ENCODE measurements at regions not wholly inside any gene's neighbourhood (a gene's known extent, or its start where the extent isn't known, plus 50 kb on each side); places are given as distances from the start of the nearest gene placed in this dataset.

DNA sequence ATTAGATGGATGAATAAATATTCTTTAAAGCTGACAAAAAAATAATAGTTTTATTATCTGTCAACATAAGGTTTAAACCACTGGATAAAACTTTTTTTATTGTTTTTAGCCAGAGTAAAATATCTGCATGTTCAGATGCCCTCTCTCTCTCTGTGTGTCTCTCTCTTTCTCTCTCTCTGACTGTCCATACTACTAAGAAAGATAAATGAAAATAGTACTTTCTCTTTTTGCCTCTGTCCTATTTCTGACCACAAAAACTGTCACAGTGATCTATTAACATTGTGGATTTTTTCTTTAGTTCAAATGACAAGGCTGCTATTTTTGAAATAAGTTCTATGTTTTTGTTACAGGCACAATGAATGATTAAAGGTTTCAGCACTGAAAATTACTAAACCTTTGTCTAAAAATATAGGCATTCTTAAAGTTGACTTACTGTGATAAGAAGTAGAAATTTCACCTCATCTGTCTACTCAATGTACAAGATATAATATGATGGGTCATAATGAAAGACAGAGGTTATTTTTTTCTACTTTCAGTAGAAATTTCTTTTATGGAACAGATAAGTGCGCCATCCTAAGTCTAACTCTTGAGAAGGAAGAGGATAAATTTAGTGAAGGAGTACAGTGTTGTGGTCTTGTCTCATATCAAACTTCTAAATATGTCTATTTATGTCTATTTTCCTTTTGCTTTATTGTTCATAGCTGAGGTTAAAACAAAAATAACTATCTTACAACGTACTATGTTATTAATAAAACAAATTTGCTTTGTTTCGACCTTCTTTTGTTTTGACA, 341.9 kb upstream of the EYS start:
- no peak for FAIRE-seq
- no peak for TF ChIP-seq SPI1 (IDR thresholded peaks at IDR 0.05; ENCODE audit: low read depth, low read length)
- no peak for TF ChIP-seq PAX5 (IDR thresholded peaks at IDR 0.05; ENCODE audit: insufficient read depth, low read length, severe bottlenecking)
- TF ChIP-seq POLR2A (IDR thresholded peaks at IDR 0.05; ENCODE audit: low read depth, low read length), result no peak
- no peak for TF ChIP-seq TAF1 (IDR thresholded peaks at IDR 0.05; ENCODE audit: low read depth, low read length)
- no peak for TF ChIP-seq POU2F2 (IDR thresholded peaks at IDR 0.05; ENCODE audit: low read depth, low read length)
- TF ChIP-seq POLR2AphosphoS5 (IDR thresholded peaks at IDR 0.05; ENCODE audit: low read depth, low read length), result no peak
- no peak for DNase-seq (ENCODE audit: insufficient read length, low spot score)

DNA sequence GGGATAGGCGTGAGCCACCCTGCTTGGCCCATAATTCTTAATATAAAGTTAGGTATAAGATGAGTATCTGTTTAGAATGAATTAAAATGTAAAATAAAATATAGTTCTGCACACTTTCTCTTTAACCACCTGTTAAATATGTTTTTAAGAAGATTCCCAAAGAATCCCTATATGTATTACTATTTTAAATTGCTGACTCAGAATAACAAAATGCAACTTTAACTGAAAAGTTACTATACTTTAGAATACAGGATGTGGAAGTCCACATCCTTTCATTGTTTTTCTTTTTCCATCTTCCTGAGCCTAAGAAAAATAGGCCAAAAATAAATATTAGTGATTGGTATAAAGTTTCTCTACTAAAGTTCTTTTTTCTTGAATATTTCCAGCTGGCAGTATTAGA, 325.6 kb upstream of the EYS start:
- DNase-seq (ENCODE audit: insufficient read length, low spot score), result no peak
- FAIRE-seq, result no peak
- TF ChIP-seq PAX5 (IDR thresholded peaks at IDR 0.05; ENCODE audit: insufficient read depth, low read length, severe bottlenecking) (no peak), POU2F2 (IDR thresholded peaks at IDR 0.05; ENCODE audit: low read depth, low read length) (no peak), TAF1 (IDR thresholded peaks at IDR 0.05; ENCODE audit: low read depth, low read length) (no peak), SPI1 (IDR thresholded peaks at IDR 0.05; ENCODE audit: low read depth, low read length) (no peak), POLR2AphosphoS5 (IDR thresholded peaks at IDR 0.05; ENCODE audit: low read depth, low read length) (no peak), POLR2A (IDR thresholded peaks at IDR 0.05; ENCODE audit: low read depth, low read length) (no peak)

DNA sequence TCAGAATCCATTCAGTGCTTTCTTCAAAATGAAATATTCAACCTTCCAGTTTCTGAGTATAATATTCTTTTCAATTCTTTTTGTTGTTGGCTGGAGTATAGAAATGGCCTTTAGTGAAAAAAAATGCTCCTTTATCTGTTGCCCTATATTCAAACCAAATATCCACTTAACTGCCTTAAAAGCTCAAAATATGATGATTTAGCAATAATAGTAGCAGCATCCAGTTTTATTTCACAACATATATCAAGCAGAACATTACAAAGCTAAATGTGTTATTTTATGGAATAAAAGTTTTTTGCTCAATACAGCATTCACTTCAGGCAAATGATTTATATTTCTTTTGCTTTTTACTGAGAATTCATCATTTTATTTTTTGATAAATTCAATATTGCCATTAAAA, 322.4 kb upstream of the EYS start:
- TF ChIP-seq POLR2A (IDR thresholded peaks at IDR 0.05; ENCODE audit: low read depth, low read length), result no peak
- TF ChIP-seq SPI1 (IDR thresholded peaks at IDR 0.05; ENCODE audit: low read depth, low read length), result no peak
- TF ChIP-seq POU2F2 (IDR thresholded peaks at IDR 0.05; ENCODE audit: low read depth, low read length), result no peak
- no peak for TF ChIP-seq TAF1 (IDR thresholded peaks at IDR 0.05; ENCODE audit: low read depth, low read length)
- no peak for TF ChIP-seq PAX5 (IDR thresholded peaks at IDR 0.05; ENCODE audit: insufficient read depth, low read length, severe bottlenecking)
- TF ChIP-seq POLR2AphosphoS5 (IDR thresholded peaks at IDR 0.05; ENCODE audit: low read depth, low read length), result no peak
- FAIRE-seq (no peak), DNase-seq (ENCODE audit: insufficient read length, low spot score) (no peak)

DNA sequence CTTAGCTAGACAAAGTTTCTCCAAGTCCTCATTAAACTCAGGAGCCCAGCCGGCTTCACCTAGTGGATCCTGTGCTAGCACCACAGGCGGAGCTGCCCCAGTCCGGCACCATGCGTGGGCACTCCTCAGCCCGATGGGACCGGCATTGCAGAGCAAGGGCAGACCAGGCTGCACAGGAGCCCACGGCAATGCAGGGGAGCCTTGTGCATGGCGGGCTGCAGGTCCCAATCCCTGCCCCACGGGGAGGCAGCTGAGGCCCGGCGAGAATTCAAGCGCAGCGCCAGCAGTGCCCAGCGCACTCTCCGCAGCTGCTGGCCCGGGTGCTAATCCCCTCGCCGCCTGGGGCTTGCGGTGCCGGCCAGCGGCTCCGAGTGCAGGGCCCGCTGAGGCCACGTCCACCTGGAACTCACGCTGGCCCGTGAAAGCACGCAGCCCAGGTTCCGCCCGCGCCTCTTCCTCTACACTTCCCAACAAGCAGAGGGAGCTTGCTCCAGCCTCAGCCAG, 292.3 kb upstream of the EYS start:
- FAIRE-seq (no peak), DNase-seq (ENCODE audit: insufficient read length, low spot score) (no peak)
- TF ChIP-seq PAX5 (IDR thresholded peaks at IDR 0.05; ENCODE audit: insufficient read depth, low read length, severe bottlenecking), result no peak
- no peak for TF ChIP-seq SPI1 (IDR thresholded peaks at IDR 0.05; ENCODE audit: low read depth, low read length)

DNA sequence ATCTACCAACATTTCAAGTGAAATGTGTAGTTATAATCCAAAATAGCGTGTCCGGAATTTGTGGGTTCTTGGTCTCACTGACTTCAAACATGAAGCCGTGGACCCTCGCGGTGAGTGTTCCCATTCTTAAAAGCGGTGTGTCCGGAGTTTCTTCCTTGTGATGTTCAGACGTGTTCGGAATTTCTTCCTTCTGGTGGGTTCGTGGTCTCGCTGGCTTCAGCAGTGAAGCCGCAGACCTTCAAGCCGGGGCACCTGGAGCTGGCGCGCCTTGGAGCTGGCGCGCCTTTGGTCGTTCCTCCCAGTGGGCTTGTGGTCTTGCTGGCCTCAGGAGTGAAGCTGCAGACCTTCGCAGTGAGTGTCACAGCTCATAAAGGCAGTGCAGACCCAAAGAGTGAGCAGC, 291.5 kb upstream of the EYS start:
- no peak for FAIRE-seq
- TF ChIP-seq TAF1 (IDR thresholded peaks at IDR 0.05; ENCODE audit: low read depth, low read length) (no peak), PAX5 (IDR thresholded peaks at IDR 0.05; ENCODE audit: insufficient read depth, low read length, severe bottlenecking) (no peak), POLR2AphosphoS5 (IDR thresholded peaks at IDR 0.05; ENCODE audit: low read depth, low read length) (no peak), POU2F2 (IDR thresholded peaks at IDR 0.05; ENCODE audit: low read depth, low read length) (no peak), POLR2A (IDR thresholded peaks at IDR 0.05; ENCODE audit: low read depth, low read length) (no peak), SPI1 (IDR thresholded peaks at IDR 0.05; ENCODE audit: low read depth, low read length) (no peak)
- no peak for DNase-seq (ENCODE audit: insufficient read length, low spot score)

DNA sequence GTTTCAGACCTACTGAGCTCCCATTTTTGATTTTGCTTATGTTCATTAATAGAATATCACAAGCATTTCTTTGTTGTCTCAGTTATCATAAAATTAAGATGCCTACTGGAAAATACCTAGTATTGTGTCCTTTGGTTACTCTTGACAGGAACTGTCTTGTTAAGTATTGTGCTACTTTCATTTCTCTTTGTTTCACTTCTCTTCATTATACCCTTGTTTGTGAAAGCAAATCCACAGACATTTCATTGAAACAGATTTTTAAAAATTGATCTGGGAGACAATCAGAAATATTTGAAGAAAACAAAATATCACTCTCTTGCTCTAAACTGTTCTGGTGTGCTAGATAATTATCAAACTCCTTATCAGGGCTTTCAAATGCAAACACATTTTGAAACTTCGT, 290.5 kb upstream of the EYS start:
- TF ChIP-seq POU2F2 (IDR thresholded peaks at IDR 0.05; ENCODE audit: low read depth, low read length) (no peak), SPI1 (IDR thresholded peaks at IDR 0.05; ENCODE audit: low read depth, low read length) (no peak), TAF1 (IDR thresholded peaks at IDR 0.05; ENCODE audit: low read depth, low read length) (no peak), POLR2A (IDR thresholded peaks at IDR 0.05; ENCODE audit: low read depth, low read length) (no peak), POLR2AphosphoS5 (IDR thresholded peaks at IDR 0.05; ENCODE audit: low read depth, low read length) (no peak), PAX5 (IDR thresholded peaks at IDR 0.05; ENCODE audit: insufficient read depth, low read length, severe bottlenecking) (no peak)
- FAIRE-seq, result no peak

DNA sequence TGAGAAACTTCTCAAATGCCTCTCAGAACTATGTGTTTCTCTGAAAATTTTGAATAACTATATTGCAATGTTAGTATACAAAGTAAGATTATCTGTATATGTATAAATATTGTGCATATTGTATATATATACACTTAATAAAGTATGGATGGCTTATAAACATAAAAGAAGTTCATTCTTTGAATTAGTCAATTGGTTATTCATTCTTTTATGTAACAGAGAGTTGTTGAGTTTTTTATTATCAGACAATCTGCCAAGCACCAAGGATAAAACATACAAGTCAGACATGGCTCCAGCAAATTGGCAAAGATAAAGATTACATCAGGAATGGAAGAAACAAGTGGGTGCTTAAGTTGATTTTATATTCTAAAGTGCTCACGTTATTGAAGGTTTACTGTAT, 289.1 kb upstream of the EYS start:
- FAIRE-seq (no peak), DNase-seq (ENCODE audit: insufficient read length, low spot score) (no peak)
- TF ChIP-seq POLR2A (IDR thresholded peaks at IDR 0.05; ENCODE audit: low read depth, low read length) (no peak), TAF1 (IDR thresholded peaks at IDR 0.05; ENCODE audit: low read depth, low read length) (no peak), POLR2AphosphoS5 (IDR thresholded peaks at IDR 0.05; ENCODE audit: low read depth, low read length) (no peak), POU2F2 (IDR thresholded peaks at IDR 0.05; ENCODE audit: low read depth, low read length) (no peak), PAX5 (IDR thresholded peaks at IDR 0.05; ENCODE audit: insufficient read depth, low read length, severe bottlenecking) (no peak), SPI1 (IDR thresholded peaks at IDR 0.05; ENCODE audit: low read depth, low read length) (no peak)

More for the DNA sequence above, 290.5 kb upstream of the EYS start:
- DNase-seq (ENCODE audit: insufficient read length, low spot score), result no peak

DNA sequence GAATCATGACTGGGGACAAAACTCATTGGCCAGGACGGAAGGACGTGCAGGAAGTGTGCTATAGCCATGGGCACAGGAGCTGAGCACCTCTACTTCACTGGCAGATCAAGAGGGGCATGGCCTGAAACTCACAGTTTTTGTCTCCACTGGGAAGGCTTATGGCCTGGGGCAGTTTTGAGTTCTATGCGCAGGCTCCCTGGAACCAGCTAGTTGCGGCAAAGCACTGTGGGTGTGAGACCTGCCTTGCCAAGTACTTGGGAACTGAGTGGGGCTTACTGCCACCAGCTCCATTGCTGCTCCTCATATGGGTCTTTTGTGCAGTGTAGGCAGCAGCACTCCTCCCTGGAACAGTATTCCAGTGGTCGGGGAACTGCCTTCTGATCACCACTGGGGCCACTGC, 282.6 kb upstream of the EYS start:
- TF ChIP-seq SPI1 (IDR thresholded peaks at IDR 0.05; ENCODE audit: low read depth, low read length), result no peak
- no peak for TF ChIP-seq POU2F2 (IDR thresholded peaks at IDR 0.05; ENCODE audit: low read depth, low read length)
- TF ChIP-seq TAF1 (IDR thresholded peaks at IDR 0.05; ENCODE audit: low read depth, low read length), result no peak
- no peak for TF ChIP-seq PAX5 (IDR thresholded peaks at IDR 0.05; ENCODE audit: insufficient read depth, low read length, severe bottlenecking)
- TF ChIP-seq POLR2A (IDR thresholded peaks at IDR 0.05; ENCODE audit: low read depth, low read length), result no peak
- no peak for TF ChIP-seq POLR2AphosphoS5 (IDR thresholded peaks at IDR 0.05; ENCODE audit: low read depth, low read length)
- no peak for FAIRE-seq
- no peak for DNase-seq (ENCODE audit: insufficient read length, low spot score)

DNA sequence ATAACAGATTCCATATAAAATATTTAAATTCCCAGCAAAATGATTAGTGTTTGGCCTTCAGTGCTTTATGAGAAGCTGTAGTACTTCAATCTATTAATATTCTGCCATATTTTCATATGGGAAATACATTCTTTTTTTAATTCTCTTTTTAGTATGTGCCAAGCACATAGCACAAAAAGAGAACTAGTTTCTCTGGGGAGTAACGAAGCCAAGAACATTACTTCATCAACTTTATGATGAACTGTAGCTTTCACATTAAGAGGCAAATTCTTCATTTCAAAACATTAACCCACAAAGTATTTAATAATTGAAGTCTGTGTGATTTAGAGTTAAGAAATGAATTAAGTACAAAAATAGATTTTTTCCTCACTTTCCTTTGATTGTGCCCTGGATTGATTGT, 281.0 kb upstream of the EYS start:
- DNase-seq (ENCODE audit: insufficient read length, low spot score) (no peak), FAIRE-seq (no peak)
- no peak for TF ChIP-seq POLR2A (IDR thresholded peaks at IDR 0.05; ENCODE audit: low read depth, low read length)
- TF ChIP-seq PAX5 (IDR thresholded peaks at IDR 0.05; ENCODE audit: insufficient read depth, low read length, severe bottlenecking), result no peak
- no peak for TF ChIP-seq POU2F2 (IDR thresholded peaks at IDR 0.05; ENCODE audit: low read depth, low read length)
- no peak for TF ChIP-seq POLR2AphosphoS5 (IDR thresholded peaks at IDR 0.05; ENCODE audit: low read depth, low read length)
- no peak for TF ChIP-seq TAF1 (IDR thresholded peaks at IDR 0.05; ENCODE audit: low read depth, low read length)
- TF ChIP-seq SPI1 (IDR thresholded peaks at IDR 0.05; ENCODE audit: low read depth, low read length), result no peak

Data from GM12891 (cell line).